ENCODE measurements at regions not wholly inside any gene's neighbourhood (a gene's known extent, or its start where the extent isn't known, plus 50 kb on each side); places are given as distances from the start of the nearest gene placed in this dataset.

GRCh38 chr16:56042416-56042815, 148.9 kb upstream of the GNAO1 start:
- in situ Hi-C loops (cut with MboI) (no loop called here), intact Hi-C loops (cut with micrococcal nuclease; ENCODE audit: unreplicated experiment) (no loop called here)
- ChIA-PET RAD21 (ENCODE audit: unreplicated experiment) (no interaction called here), POLR2A (no interaction called here), SMC1A (ENCODE audit: uncharacterized antibody, unreplicated experiment) (no interaction called here), CTCF (interaction anchor here (1.3 kb wide), 1 partner anchor 161 kb away, joined by 6 read pairs; no protein-coding TSS in a partner anchor)
- Histone ChIP-seq H3K9ac (ENCODE audit: control insufficient read depth, insufficient read depth, low read length) (no peak overlapping the region), H3K9me3 (replicated peaks; ENCODE audit: control insufficient read depth, insufficient read depth, low read length) (no peaks in the 10 kb centered on the region), H3K27ac (ENCODE audit: control insufficient read depth, insufficient read depth) (no peak overlapping the region), H4K20me1 (ENCODE audit: control insufficient read depth, insufficient read depth) (no peaks in the 10 kb centered on the region), H3K36me3 (ENCODE audit: control insufficient read depth in 2 of 2, insufficient read depth in 2 of 2, low read length in 1 of 2) (no peaks in the 10 kb centered on the region), H3K4me3 (no peak overlapping the region), H3K27me3 (replicated peaks in 1 of 2; ENCODE audit: control insufficient read depth in 2 of 2, insufficient read depth in 2 of 2, low read length in 1 of 2) (no peaks in the 10 kb centered on the region), H3K4me2 (ENCODE audit: control insufficient read depth, insufficient read depth) (no peak overlapping the region), H3K4me1 (ENCODE audit: control insufficient read depth, insufficient read depth, low read length) (no peaks in the 10 kb centered on the region), H2AFZ (ENCODE audit: control insufficient read depth, low read depth, low read length) (no peak overlapping the region), H3K79me2 (ENCODE audit: control insufficient read depth, insufficient read depth, low read length) (no peaks in the 10 kb centered on the region)
- no peak for ATAC-seq
- no peak for DNase-seq (ENCODE audit: low read depth, low spot score)
- 29% methylated on average over 4 of the region's 4 CpGs for WGBS (ENCODE audit: insufficient coverage, insufficient replicate concordance, low lambda C conversion rate, missing lambda C conversion rate)
- TF ChIP-seq ZBED1 (IDR thresholded peaks at IDR 0.05; ENCODE audit: borderline replicate concordance) (no peak), BMI1 (IDR thresholded peaks at IDR 0.05; ENCODE audit: borderline replicate concordance) (no peak), NRF1 (conservative IDR thresholded peaks at IDR 0.05; ENCODE audit: low read depth, low read length) (no peak), SKIL (IDR thresholded peaks at IDR 0.05; ENCODE audit: low read depth, poor library complexity, severe bottlenecking) (no peak), EZH2 (IDR thresholded peaks at IDR 0.05; ENCODE audit: borderline replicate concordance, control insufficient read depth, low read depth, low read length) (no peak), SIN3A (IDR thresholded peaks at IDR 0.05; ENCODE audit: low read depth, low read length) (no peak), TCF3 (IDR thresholded peaks at IDR 0.05; ENCODE audit: borderline replicate concordance, insufficient read depth, low read depth, low read length) (no peak)
- TF ChIP-seq, protein P1, sequence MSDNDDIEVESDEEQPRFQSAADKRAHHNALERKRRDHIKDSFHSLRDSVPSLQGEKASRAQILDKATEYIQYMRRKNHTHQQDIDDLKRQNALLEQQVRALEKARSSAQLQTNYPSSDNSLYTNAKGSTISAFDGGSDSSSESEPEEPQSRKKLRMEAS (IDR thresholded peaks at IDR 0.05; ENCODE audit: low read depth, low read length), result no peak
- no TSS peak for BruUV-seq (replicated peaks)
- no peak for FAIRE-seq

Data from GM12878 (cell line).